ENCODE measurements at regions not wholly inside any gene's neighbourhood (a gene's known extent, or its start where the extent isn't known, plus 50 kb on each side); places are given as distances from the start of the nearest gene placed in this dataset.
A peak's percentile ranks its signal among the peaks of the same experiment; 100 is the strongest.

GRCh38 chr5:58081435-58081834 is 378.5 kb downstream of the PLK2 start:
- Mint-ChIP-seq H3K4me1 (ENCODE audit: low read depth, unreplicated experiment) (peaks cover 25% of the 10 kb centered on the region), H3K4me3 (ENCODE audit: low read depth, unreplicated experiment) (no peak overlapping the region), H3K27me3 (ENCODE audit: unreplicated experiment) (no peaks in the 10 kb centered on the region), H3K9me3 (ENCODE audit: low read depth, unreplicated experiment) (no peaks in the 10 kb centered on the region), H3K27ac (ENCODE audit: unreplicated experiment) (no peak overlapping the region), H3K36me3 (ENCODE audit: insufficient read depth, unreplicated experiment) (no peaks in the 10 kb centered on the region)
- intact Hi-C loops (cut with micrococcal nuclease; ENCODE audit: unreplicated experiment) = loop anchor here (10.0 kb wide), 1 partner anchor 373 kb away; no protein-coding TSS in a partner anchor
- TF ChIP-seq, protein P1, sequence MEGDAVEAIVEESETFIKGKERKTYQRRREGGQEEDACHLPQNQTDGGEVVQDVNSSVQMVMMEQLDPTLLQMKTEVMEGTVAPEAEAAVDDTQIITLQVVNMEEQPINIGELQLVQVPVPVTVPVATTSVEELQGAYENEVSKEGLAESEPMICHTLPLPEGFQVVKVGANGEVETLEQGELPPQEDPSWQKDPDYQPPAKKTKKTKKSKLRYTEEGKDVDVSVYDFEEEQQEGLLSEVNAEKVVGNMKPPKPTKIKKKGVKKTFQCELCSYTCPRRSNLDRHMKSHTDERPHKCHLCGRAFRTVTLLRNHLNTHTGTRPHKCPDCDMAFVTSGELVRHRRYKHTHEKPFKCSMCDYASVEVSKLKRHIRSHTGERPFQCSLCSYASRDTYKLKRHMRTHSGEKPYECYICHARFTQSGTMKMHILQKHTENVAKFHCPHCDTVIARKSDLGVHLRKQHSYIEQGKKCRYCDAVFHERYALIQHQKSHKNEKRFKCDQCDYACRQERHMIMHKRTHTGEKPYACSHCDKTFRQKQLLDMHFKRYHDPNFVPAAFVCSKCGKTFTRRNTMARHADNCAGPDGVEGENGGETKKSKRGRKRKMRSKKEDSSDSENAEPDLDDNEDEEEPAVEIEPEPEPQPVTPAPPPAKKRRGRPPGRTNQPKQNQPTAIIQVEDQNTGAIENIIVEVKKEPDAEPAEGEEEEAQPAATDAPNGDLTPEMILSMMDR (IDR thresholded peaks at IDR 0.05; ENCODE audit: unreplicated experiment) = no peak
- CTCF ChIA-PET = no interaction called here
- no peak for DNase-seq
- BruUV-seq (replicated peaks) = no TSS peak

DNA sequence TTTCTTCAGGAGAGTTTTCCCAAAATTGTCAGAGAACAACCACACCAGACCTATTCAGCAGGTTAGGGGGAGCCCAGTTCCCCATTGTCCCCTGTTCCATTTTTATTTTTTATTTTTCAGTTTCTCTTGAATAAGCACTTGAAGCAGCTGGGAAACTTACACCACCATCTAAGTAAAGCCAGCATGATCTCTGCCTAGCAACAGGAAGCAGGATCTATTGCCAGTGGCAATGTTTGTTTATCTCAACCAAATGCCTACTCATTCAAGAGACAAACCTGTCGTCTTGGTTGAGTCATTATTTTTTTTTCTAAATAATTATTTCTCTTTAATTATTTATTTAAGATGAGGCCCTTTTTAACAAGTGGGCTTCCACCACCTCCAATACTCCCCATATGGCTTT is 379.3 kb downstream of the PLK2 start:
- intact Hi-C loops (cut with micrococcal nuclease; ENCODE audit: unreplicated experiment) = loop anchor here (10.0 kb wide), 1 partner anchor 374 kb away; no protein-coding TSS in a partner anchor
- Mint-ChIP-seq H3K4me3 (ENCODE audit: low read depth, unreplicated experiment) (no peak overlapping the region), H3K36me3 (ENCODE audit: insufficient read depth, unreplicated experiment) (no peaks in the 10 kb centered on the region), H3K27ac (ENCODE audit: unreplicated experiment) (no peak overlapping the region), H3K9me3 (ENCODE audit: low read depth, unreplicated experiment) (no peaks in the 10 kb centered on the region), H3K4me1 (ENCODE audit: low read depth, unreplicated experiment) (peaks cover 16% of the 10 kb centered on the region), H3K27me3 (ENCODE audit: unreplicated experiment) (no peaks in the 10 kb centered on the region)
- DNase-seq = peak; percentile 9
- CTCF ChIA-PET = interaction anchor here (0.9 kb wide), 1 partner anchor 16 kb away, joined by 3 read pairs; no protein-coding TSS in a partner anchor
- TF ChIP-seq, protein P1 (IDR thresholded peaks at IDR 0.05; ENCODE audit: unreplicated experiment) = no peak
- BruUV-seq (replicated peaks) = no TSS peak

GRCh38 chr5:58077966-58078365 is 381.9 kb downstream of the PLK2 start:
- no TSS peak for BruUV-seq (replicated peaks)
- Mint-ChIP-seq H3K4me1 (ENCODE audit: low read depth, unreplicated experiment) (peaks cover 19% of the 10 kb centered on the region), H3K27me3 (ENCODE audit: unreplicated experiment) (no peaks in the 10 kb centered on the region), H3K9me3 (ENCODE audit: low read depth, unreplicated experiment) (no peaks in the 10 kb centered on the region), H3K36me3 (ENCODE audit: insufficient read depth, unreplicated experiment) (no peaks in the 10 kb centered on the region), H3K27ac (ENCODE audit: unreplicated experiment) (no peak overlapping the region), H3K4me3 (ENCODE audit: low read depth, unreplicated experiment) (no peak overlapping the region)
- no peak for DNase-seq
- CTCF ChIA-PET = no interaction called here
- intact Hi-C loops (cut with micrococcal nuclease; ENCODE audit: unreplicated experiment) = no loop called here
- TF ChIP-seq, protein P1 (IDR thresholded peaks at IDR 0.05; ENCODE audit: unreplicated experiment) = no peak

GRCh38 chr5:58077416-58077815 is 382.5 kb downstream of the PLK2 start:
- Mint-ChIP-seq H3K4me3 (ENCODE audit: low read depth, unreplicated experiment) (no peak overlapping the region), H3K27me3 (ENCODE audit: unreplicated experiment) (no peaks in the 10 kb centered on the region), H3K27ac (ENCODE audit: unreplicated experiment) (no peak overlapping the region), H3K36me3 (ENCODE audit: insufficient read depth, unreplicated experiment) (no peaks in the 10 kb centered on the region), H3K9me3 (ENCODE audit: low read depth, unreplicated experiment) (no peaks in the 10 kb centered on the region), H3K4me1 (ENCODE audit: low read depth, unreplicated experiment) (peaks cover 23% of the 10 kb centered on the region)
- BruUV-seq (replicated peaks) = no TSS peak
- CTCF ChIA-PET = no interaction called here
- TF ChIP-seq, protein P1 (IDR thresholded peaks at IDR 0.05; ENCODE audit: unreplicated experiment) = no peak
- no peak for DNase-seq
- intact Hi-C loops (cut with micrococcal nuclease; ENCODE audit: unreplicated experiment) = no loop called here
